HepG2 (cell line): ENCODE measurements at regions not wholly inside any gene's neighbourhood (a gene's known extent, or its start where the extent isn't known, plus 50 kb on each side); places are given as distances from the start of the nearest gene placed in this dataset.

Source experiments
- CTCF ChIP-seq: sonication (generic); formaldehyde crosslinking; IDR thresholded peaks from 2 replicates; pipeline ENCODE4 v1.5.0; 2020; ENCODE audit warnings: mild to moderate bottlenecking, missing genetic modification reagents, moderate library complexity
- MED1 ChIP-seq: sonication (generic); formaldehyde crosslinking; IDR thresholded peaks from 2 replicates; pipeline ENCODE4 v1.4.0; 2020; ENCODE audit warnings: missing genetic modification reagents
- NR0B2 ChIP-seq: sonication (generic); formaldehyde crosslinking; IDR thresholded peaks from 2 replicates; pipeline ENCODE4 v1.4.0; 2020; ENCODE audit warnings: mild to moderate bottlenecking, missing genetic modification reagents
- PRDM15 ChIP-seq: sonication (generic); formaldehyde crosslinking; IDR thresholded peaks from 2 replicates; pipeline ENCODE4 v1.4.0; 2020; ENCODE audit warnings: missing genetic modification reagents
- RBM22 ChIP-seq: fragments of 200-400 bp; formaldehyde crosslinking; optimal IDR thresholded peaks from 2 replicates; pipeline ENCODE3; 2017; ENCODE audit warnings: mild to moderate bottlenecking, low read length, moderate library complexity
- SNAI1 ChIP-seq: sonication (generic); formaldehyde crosslinking; IDR thresholded peaks from 2 replicates; pipeline ENCODE4 v1.5.0; 2020; ENCODE audit warnings: mild to moderate bottlenecking, missing genetic modification reagents, borderline replicate concordance
- SRSF1 ChIP-seq: fragments of 200-400 bp; formaldehyde crosslinking; optimal IDR thresholded peaks from 2 replicates; pipeline ENCODE3; 2017; ENCODE audit warnings: mild to moderate bottlenecking, low read depth, low read length, moderate library complexity
- TCF7 ChIP-seq: sonication (generic); IDR thresholded peaks from 2 replicates; pipeline ENCODE4 v1.6.1; 2016; ENCODE audit warnings: antibody characterized with exemption, low read depth
- ZBTB33 ChIP-seq: sonication (generic); formaldehyde crosslinking; IDR thresholded peaks from 2 replicates; pipeline ENCODE4 v1.4.0; 2020; ENCODE audit warnings: missing genetic modification reagents
- ZNF564 ChIP-seq: sonication (generic); formaldehyde crosslinking; IDR thresholded peaks from 2 replicates; pipeline ENCODE4 v1.8.1; 2023; ENCODE audit warnings: mild to moderate bottlenecking, missing genetic modification reagents
- ZNF580 ChIP-seq: IDR thresholded peaks from 2 replicates; pipeline ENCODE4 v1.6.1; 2016; ENCODE audit warnings: low read depth, borderline replicate concordance
- ZNF687 ChIP-seq: sonication (generic); formaldehyde crosslinking; IDR thresholded peaks from 2 replicates; pipeline ENCODE4 v1.5.1; 2020; ENCODE audit warnings: mild to moderate bottlenecking, missing genetic modification reagents, moderate library complexity

- no peak for TF ChIP-seq TCF7
- TF ChIP-seq ZNF580 (CRISPR knock-in tag), result no peak
- TF ChIP-seq SNAI1 (CRISPR knock-in tag), result no peak
- TF ChIP-seq CTCF, result no peak
- no peak for TF ChIP-seq NR0B2 (CRISPR knock-in tag)
- no peak for TF ChIP-seq MED1
- TF ChIP-seq RBM22, result no peak
- TF ChIP-seq ZNF564 (CRISPR knock-in tag), result no peak
- no peak for TF ChIP-seq PRDM15 (CRISPR knock-in tag)
- TF ChIP-seq SRSF1, result no peak
- no peak for TF ChIP-seq ZBTB33
- no peak for TF ChIP-seq ZNF687
These were observed 975.8 kb downstream of the C4orf33 start for GRCh38 chr4:130071746-130072145.
